ENCODE measurements at regions not wholly inside any gene's neighbourhood (a gene's known extent, or its start where the extent isn't known, plus 50 kb on each side); places are given as distances from the start of the nearest gene placed in this dataset.

DNA sequence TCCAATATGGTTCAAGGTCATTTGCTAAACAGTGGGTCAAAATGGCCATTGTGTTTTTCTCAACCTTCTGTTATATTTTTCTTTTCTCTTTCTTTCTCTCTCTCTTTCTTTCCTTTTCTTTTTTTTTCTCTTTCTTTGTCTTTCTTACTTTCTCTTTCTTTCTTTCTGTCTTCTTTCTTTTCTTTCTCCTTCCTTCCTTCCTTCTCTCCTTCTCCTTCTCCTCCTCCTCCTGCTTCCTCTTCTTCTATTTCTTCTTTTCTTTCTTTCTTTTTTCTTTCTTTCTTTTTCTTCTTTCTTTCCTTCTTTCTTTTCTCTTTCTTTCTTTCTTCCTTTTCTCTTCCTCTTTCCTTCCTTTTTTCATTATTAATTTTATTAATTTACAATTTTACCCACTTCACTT is 619.5 kb downstream of the IRX1 start:
- Histone ChIP-seq H3K9me3 (replicated peaks; ENCODE audit: control insufficient read depth, insufficient read depth, low read length) (no peaks in the 10 kb centered on the region), H3K4me1 (ENCODE audit: control insufficient read depth, extremely low read depth, insufficient read depth, low read length) (no peaks in the 10 kb centered on the region), H3K79me2 (ENCODE audit: control insufficient read depth, insufficient read depth, low read length) (no peaks in the 10 kb centered on the region), H2AFZ (ENCODE audit: low read depth, low read length) (no peak overlapping the region), H3K4me3 (replicated peaks in 1 of 3; ENCODE audit: insufficient read depth in 1 of 3, low read depth in 1 of 3, low read length in 3 of 3) (no peak overlapping the region), H3K27me3 (ENCODE audit: control insufficient read depth in 2 of 2, insufficient read depth in 2 of 2, low read length in 2 of 2) (no peaks in the 10 kb centered on the region), H3K9ac (replicated peaks; ENCODE audit: extremely low read depth, insufficient read depth, low read length) (no peak overlapping the region), H4K20me1 (replicated peaks; ENCODE audit: control insufficient read depth, extremely low read depth, insufficient read depth, low read length) (no peaks in the 10 kb centered on the region), H3K36me3 (ENCODE audit: control insufficient read depth in 2 of 2, extremely low read depth in 1 of 2, insufficient read depth in 2 of 2, low read length in 2 of 2) (no peaks in the 10 kb centered on the region), H3K9me1 (replicated peaks; ENCODE audit: control insufficient read depth, extremely low read depth, insufficient read depth, low read length) (no peaks in the 10 kb centered on the region), H3K27ac (ENCODE audit: insufficient read depth, low read depth, low read length) (no peak overlapping the region), H3K4me2 (ENCODE audit: insufficient read depth, low read length) (no peak overlapping the region)
- FAIRE-seq (no peak), DNase-seq (ENCODE audit: low read depth, low spot score) (no peak)
- BruUV-seq (replicated peaks): no TSS peak
- CTCF ChIA-PET: no interaction called here
- POLR2A ChIA-PET: no interaction called here
- TF ChIP-seq, protein P1, sequence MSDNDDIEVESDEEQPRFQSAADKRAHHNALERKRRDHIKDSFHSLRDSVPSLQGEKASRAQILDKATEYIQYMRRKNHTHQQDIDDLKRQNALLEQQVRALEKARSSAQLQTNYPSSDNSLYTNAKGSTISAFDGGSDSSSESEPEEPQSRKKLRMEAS (IDR thresholded peaks at IDR 0.05; ENCODE audit: insufficient read depth, insufficient read length): no peak
- TF ChIP-seq EZH2 (IDR thresholded peaks at IDR 0.05; ENCODE audit: borderline replicate concordance, low read depth, low read length, severe bottlenecking) (no peak), MYC (IDR thresholded peaks at IDR 0.05; ENCODE audit: low read depth, low read length) (no peak), POLR2A (IDR thresholded peaks at IDR 0.05; ENCODE audit: low read depth, low read length) (no peak), FOS (IDR thresholded peaks at IDR 0.05; ENCODE audit: borderline replicate concordance, insufficient read depth, low read length) (no peak), POLR2AphosphoS5 (IDR thresholded peaks at IDR 0.05; ENCODE audit: insufficient read depth, low read depth, low read length) (no peak)
- TF ChIP-seq, protein P2, sequence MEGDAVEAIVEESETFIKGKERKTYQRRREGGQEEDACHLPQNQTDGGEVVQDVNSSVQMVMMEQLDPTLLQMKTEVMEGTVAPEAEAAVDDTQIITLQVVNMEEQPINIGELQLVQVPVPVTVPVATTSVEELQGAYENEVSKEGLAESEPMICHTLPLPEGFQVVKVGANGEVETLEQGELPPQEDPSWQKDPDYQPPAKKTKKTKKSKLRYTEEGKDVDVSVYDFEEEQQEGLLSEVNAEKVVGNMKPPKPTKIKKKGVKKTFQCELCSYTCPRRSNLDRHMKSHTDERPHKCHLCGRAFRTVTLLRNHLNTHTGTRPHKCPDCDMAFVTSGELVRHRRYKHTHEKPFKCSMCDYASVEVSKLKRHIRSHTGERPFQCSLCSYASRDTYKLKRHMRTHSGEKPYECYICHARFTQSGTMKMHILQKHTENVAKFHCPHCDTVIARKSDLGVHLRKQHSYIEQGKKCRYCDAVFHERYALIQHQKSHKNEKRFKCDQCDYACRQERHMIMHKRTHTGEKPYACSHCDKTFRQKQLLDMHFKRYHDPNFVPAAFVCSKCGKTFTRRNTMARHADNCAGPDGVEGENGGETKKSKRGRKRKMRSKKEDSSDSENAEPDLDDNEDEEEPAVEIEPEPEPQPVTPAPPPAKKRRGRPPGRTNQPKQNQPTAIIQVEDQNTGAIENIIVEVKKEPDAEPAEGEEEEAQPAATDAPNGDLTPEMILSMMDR (IDR thresholded peaks at IDR 0.05; ENCODE audit: extremely low read depth in 1 of 2, insufficient read depth in 1 of 2, low read depth in 1 of 2, low read length in 2 of 2): no peak
- intact Hi-C loops (cut with micrococcal nuclease) (no loop called here), dilution Hi-C loops (cut with MboI; ENCODE audit: extremely low pct_ligation_motif_present, low sequenced_read_pairs) (no loop called here)
